GM19043 (cell line): ENCODE measurements at regions not wholly inside any gene's neighbourhood (a gene's known extent, or its start where the extent isn't known, plus 50 kb on each side); places are given as distances from the start of the nearest gene placed in this dataset.

Experiments used
- ATAC-seq: cut with Tn5 transposase; IDR thresholded peaks from one replicate; pipeline ENCODE4 v1.9.1; 2021; ENCODE audit warnings: low read depth; ENCODE audit not compliant: unreplicated experiment

- no peak for ATAC-seq
Observed at GRCh38 chr2:71800851-71801250, 346.8 kb downstream of the CYP26B1 start.

DNA sequence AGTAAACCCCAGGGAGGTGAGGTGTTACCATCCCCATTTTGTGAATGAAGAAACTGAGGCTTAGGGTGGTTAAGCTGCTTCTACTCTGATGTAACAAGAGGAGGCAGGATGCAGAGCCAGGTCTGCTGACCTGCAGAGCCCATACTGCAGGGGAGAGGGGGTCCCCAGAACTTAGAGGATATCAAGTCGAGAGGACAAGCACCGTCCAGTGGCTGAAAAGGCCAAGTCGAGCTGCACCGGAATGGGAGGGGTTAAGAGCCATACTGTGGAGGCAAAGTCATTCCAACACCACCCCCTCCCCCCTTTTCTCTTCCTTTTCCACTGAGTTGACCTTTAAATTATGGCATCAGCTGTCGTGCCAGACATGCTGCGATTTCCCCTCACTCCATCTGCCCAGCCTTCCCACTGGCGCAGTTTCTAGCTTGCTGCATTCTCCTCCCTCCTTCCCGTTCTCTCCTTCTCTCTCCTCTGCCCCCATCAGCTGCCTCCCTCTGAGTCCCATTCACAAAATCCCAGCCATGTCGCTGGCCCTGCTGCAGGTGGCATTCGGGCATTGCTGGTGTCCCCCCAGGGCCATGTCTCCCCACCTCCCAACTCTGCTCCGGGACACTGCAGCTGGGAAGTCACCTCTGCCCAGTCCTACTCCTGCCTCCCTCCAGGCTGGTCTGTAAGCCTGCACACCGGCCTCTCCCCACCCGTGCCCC lies 346.9 kb downstream of the DYSF start:
- no peak for ATAC-seq

DNA sequence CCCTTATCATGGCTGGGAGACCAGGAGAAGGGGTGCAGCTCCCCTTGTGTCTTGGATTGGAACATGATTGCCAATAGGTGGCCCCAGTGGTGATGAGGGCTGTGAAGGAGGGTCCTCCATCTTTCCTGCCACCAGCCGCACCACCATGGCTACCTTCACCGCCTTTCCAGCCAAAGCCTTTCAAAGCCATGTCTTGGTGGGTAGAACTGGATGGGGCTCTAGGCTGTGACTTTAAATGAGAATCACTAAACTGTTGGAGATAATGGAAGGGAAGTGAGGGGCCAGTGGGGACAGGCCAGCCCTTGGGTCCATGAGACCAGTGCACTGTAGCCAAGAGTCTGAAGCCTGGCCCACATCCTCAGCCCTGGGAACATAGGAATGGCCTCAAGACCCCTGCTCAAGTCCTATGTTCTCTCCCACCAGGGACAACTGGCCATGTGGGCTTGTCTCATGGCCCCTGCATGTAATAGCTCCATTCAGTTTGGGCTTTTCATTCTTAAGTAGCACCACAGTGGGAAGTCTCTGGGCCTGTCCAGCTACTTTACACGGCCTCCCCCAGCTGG lies 345.7 kb downstream of the DYSF start:
- ATAC-seq: no peak

DNA sequence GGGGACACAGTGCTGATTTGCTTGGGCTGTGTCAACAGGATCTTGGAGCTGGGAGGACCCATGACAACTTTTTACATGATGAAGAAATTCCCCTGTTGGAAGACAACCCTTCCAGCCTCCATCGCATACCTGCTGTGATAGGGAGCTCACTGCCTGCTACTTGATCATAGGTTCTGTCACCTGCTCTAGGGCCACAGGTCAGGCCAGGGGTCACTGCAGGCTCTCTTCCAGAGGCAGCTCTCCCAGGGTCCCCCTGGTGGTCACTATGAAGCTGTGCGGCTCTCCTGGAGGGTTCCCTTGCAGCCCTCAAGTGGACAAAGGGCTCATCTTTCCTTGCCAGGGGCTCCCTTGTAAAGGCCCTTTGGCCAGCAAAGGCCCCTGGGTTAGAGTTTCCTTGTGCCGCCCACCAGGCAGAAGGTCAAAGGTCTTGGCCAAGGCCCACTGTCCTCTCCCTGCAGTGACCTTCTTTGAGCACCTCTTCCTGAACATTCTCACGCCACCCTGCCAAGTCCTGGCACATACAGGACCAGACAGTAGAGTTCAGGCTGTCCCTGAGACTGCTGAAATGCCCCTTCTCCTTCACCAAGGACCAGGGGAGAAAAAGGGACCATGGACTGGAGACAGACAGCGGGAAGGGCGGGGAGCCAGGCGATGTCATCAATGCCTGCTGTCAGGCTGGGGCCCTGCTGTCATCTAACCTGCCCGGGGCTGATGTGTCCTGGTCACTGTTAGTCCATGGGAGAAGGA lies 345.1 kb downstream of the DYSF start:
- ATAC-seq: no peak

DNA sequence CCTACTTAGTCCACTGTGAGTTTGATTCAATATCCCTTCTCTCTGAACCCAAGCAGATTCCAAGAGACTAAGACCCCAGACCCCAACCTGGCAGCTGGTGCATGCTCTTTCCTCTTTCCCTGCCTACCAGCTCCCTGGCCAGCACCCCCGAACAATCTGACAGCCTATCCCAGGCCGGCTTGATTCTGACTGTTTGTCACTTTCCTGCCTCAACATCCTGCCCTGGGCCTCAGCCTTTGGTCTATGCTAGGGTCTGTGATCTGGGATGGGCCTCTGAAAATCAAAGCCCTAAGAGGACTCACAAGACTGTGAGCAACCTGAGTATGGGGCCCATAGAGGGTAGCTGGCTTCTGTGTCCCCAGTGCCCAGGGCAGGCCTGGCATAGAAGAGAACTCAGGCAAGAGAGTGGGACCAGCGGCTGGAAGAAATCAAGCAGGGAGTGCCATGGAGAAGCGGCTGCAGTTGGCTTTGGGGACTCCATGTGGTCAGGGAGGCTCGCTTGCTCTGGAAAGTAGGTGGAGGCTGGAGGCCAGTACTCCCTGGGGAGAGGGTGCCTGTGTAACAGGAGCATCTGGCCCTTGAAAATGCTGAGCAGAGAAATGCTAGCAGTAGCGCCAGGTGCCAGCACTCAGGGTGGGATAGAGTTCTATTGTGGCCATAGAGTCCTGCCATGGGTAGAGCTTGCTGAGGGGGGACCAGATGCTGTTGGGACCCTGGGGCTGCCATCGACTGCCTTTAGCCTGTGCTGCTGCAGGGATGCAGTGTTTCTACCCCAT lies 343.9 kb downstream of the DYSF start:
- no peak for ATAC-seq

DNA sequence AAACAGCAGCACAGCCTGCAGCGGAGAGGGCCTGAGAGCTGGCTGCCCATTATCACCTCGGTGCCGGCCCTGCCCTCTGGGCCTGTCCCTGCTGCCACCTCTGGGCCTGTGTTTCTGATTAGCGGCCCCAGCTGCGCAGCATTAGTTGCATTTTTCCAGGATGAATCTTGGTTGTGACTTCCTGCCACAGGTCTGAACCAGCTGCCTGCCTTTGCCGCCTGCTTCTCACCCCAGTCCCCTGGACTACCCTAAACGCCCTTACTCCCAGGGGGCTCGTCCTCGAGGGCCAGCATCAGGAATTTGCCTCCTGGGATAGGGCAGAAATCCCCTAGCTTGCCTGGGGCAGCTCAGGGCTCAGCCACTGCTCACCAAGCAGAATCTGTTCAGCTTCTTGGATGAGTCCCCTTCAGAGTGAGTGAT lies 342.8 kb downstream of the DYSF start:
- ATAC-seq: no peak

- ATAC-seq: no peak
Observed at GRCh38 chr2:71795486-71795885, 342.1 kb downstream of the DYSF start.

GRCh38 chr2:71794611-71795010 lies 341.2 kb downstream of the DYSF start:
- no peak for ATAC-seq

- ATAC-seq: no peak
Observed at GRCh38 chr2:71793926-71794325, 340.6 kb downstream of the DYSF start.

DNA sequence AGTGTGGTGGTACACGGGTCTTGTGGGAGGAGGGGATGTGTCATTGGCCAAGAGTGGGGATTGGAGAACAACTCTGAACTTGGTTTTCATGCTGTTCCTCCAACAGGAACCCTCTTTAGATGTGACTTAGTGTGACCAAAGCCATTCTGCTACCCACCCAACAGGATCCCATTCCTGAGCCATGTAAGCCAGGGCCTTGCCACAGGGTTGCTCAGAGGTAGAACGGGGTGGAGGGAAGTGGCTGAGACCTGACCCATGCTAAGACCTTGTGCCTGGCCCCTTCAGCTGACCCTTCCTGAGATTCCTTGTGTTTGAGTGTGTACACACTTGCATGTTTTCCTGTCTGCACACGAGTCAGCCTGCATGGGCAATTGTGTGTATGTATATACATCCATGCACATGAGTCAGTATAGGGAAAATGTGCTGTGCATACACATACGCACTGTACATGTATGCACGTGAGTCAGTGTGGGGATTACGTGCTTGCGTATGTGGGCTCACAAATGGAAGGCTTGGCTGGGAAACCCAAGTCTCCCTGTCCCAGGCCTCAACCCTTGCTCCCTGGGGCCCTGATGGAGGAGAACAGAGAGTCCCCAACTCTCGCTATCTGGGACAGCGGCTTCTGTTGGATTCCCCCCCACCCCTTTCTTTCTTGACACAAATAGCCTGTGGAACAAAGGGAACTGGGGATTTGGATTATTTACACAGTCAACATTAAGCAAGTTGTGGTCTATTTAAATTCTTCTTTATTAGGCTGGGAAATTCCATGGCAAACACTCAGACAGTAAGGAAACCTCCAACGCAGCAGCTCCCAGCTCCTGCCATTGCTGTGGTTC lies 339.8 kb downstream of the DYSF start:
- no peak for ATAC-seq

- no peak for ATAC-seq
Observed at GRCh38 chr2:71791501-71792135, 338.3 kb downstream of the DYSF start.

DNA sequence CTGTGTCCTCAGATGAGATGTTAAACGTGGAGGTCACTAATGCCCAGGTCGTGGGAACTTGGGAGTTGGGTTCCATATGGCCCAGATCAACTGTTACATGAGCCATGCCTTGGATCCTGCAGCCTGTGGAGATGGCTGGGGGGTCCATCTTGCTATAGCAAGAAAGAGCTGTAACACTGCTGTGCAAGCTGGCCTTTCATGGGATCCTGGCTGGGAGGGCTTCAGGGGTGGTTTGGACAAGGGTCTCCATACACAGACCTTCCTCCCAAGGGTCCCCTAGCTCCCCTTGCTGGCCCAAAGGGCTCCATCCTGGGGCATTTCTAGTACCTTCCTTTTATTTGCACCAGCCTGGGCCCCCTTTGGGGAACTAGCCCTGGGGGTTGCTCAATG lies 337.7 kb downstream of the DYSF start:
- no peak for ATAC-seq

- ATAC-seq: no peak
Observed at GRCh38 chr2:71790226-71791060, 337.1 kb downstream of the DYSF start.

DNA sequence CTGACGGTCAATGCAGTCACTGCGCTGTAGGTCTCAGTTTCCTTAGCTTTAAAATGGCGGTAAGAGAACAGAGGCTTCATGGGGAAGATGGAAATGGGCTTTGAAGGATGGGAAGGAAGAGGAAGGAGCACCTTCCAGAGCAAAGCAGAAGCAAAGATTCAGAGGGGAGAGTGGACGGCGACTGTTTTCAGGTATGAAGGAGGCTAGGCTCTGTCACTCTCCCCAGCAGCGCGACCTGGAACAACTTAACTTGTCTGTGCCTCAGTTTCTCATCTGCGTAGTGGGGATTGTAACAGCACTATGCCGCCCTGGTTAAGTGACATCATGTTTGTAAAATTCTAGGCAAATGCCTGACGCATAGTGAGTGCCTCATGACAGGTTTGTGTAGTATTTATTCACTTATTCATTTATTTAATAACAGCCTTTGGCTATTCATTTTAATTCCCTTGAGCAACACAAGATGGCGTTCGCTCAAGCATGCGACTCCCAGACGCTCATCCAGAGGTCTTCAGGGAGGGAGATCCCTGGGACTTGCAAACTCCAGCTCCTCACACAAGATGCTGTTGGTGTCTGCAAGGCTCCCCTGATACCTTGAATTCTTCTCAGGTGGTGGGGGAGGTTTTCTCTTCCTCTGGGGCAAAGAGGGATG lies 336.3 kb downstream of the DYSF start:
- ATAC-seq: no peak

GRCh38 chr2:71788601-71789240 lies 335.4 kb downstream of the DYSF start:
- ATAC-seq: no peak

- no peak for ATAC-seq
Observed at GRCh38 chr2:71788186-71788525, 334.8 kb downstream of the DYSF start.

- ATAC-seq: no peak
Observed at GRCh38 chr2:71787476-71788185, 334.3 kb downstream of the DYSF start.

GRCh38 chr2:71787108-71787415 lies 333.7 kb downstream of the DYSF start:
- no peak for ATAC-seq
